ENCODE measurements at regions not wholly inside any gene's neighbourhood (a gene's known extent, or its start where the extent isn't known, plus 50 kb on each side); places are given as distances from the start of the nearest gene placed in this dataset.
A peak's percentile ranks its signal among the peaks of the same experiment; 100 is the strongest.
"Not testable (repeated sequence)": the region's sequence is repeated elsewhere in the genome, so short reads cannot be mapped to it uniquely, and the experiment has no call there.

- Histone ChIP-seq H3F3A (ENCODE audit: insufficient read depth) (peaks cover 12% of the 10 kb centered on the region), H3K36me3 (ENCODE audit: low read depth) (no peaks in the 10 kb centered on the region), H3K4me1 (ENCODE audit: insufficient read depth) (peaks cover 20% of the 10 kb centered on the region), H4K20me1 (ENCODE audit: insufficient read depth) (no peaks in the 10 kb centered on the region), H3K9me3 (ENCODE audit: low read depth) (no peaks in the 10 kb centered on the region), H3K79me2 (ENCODE audit: insufficient read depth) (no peaks in the 10 kb centered on the region), H3K27ac (peak overlapping the region; percentile 32), H3K27me3 (replicated peaks; ENCODE audit: insufficient read depth) (no peaks in the 10 kb centered on the region), H3K9me2 (ENCODE audit: insufficient read depth) (no peaks in the 10 kb centered on the region), H3K4me3 (no peak overlapping the region), H2AFZ (peak overlapping the region; percentile 41), H3K4me2 (ENCODE audit: unreplicated experiment) (peak overlapping the region; percentile 55), H3K9ac (no peak overlapping the region)
- 0 to 2% methylated on average over 2 of the region's 2 CpGs for WGBS, 2 experiments (ENCODE audit: low coverage in 1 of 2, low lambda C conversion rate in 2 of 2, missing lambda C conversion rate in 2 of 2)
- in situ Hi-C loops (cut with MboI), result no loop called here
- TF ChIP-seq EZH2phosphoT487 (IDR thresholded peaks at IDR 0.05; ENCODE audit: insufficient read depth, low read depth), result no peak
- no peak for TF ChIP-seq EZH2 (IDR thresholded peaks at IDR 0.05; ENCODE audit: insufficient read depth, poor library complexity, severe bottlenecking)
- DNase-seq, result peak; percentile 68
These were observed 136.7 kb downstream of the MMUT start for GRCh38 chr6:49326347-49326746.

GRCh38 chr6:49325891-49326290, 137.2 kb downstream of the MMUT start:
- no peak overlapping the region for H3K9ac ChIP-seq
- in situ Hi-C loops (cut with MboI), result no loop called here
- H3K9me3 ChIP-seq (ENCODE audit: low read depth), result no peaks in the 10 kb centered on the region
- no peaks in the 10 kb centered on the region for H3K27me3 ChIP-seq (replicated peaks; ENCODE audit: insufficient read depth)
- H3K36me3 ChIP-seq (ENCODE audit: low read depth), result no peaks in the 10 kb centered on the region
- peaks cover 20% of the 10 kb centered on the region for H3K4me1 ChIP-seq (ENCODE audit: insufficient read depth)
- peak overlapping the region; percentile 32 for H3K27ac ChIP-seq
- peak overlapping the region; percentile 41 for H2AFZ ChIP-seq
- 77 to 85% methylated on average over 1 of the region's 1 CpG for WGBS, 2 experiments (ENCODE audit: low coverage in 1 of 2, low lambda C conversion rate in 2 of 2, missing lambda C conversion rate in 2 of 2)
- DNase-seq, result peak; percentile 11
- H4K20me1 ChIP-seq (ENCODE audit: insufficient read depth), result no peaks in the 10 kb centered on the region
- TF ChIP-seq EZH2 (IDR thresholded peaks at IDR 0.05; ENCODE audit: insufficient read depth, poor library complexity, severe bottlenecking) (no peak), EZH2phosphoT487 (IDR thresholded peaks at IDR 0.05; ENCODE audit: insufficient read depth, low read depth) (no peak)
- no peak overlapping the region for H3K4me3 ChIP-seq
- H3K79me2 ChIP-seq (ENCODE audit: insufficient read depth), result no peaks in the 10 kb centered on the region
- peaks cover 12% of the 10 kb centered on the region for H3F3A ChIP-seq (ENCODE audit: insufficient read depth)
- H3K4me2 ChIP-seq (ENCODE audit: unreplicated experiment), result peak overlapping the region; percentile 55
- no peaks in the 10 kb centered on the region for H3K9me2 ChIP-seq (ENCODE audit: insufficient read depth)

GRCh38 chr6:49322861-49323260, 140.2 kb downstream of the MMUT start:
- peaks cover 12% of the 10 kb centered on the region for H3F3A ChIP-seq (ENCODE audit: insufficient read depth)
- in situ Hi-C loops (cut with MboI), result no loop called here
- H3K4me3 ChIP-seq, result no peak overlapping the region
- H3K79me2 ChIP-seq (ENCODE audit: insufficient read depth), result no peaks in the 10 kb centered on the region
- no peak overlapping the region for H3K27ac ChIP-seq
- TF ChIP-seq EZH2 (IDR thresholded peaks at IDR 0.05; ENCODE audit: insufficient read depth, poor library complexity, severe bottlenecking) (no peak), EZH2phosphoT487 (IDR thresholded peaks at IDR 0.05; ENCODE audit: insufficient read depth, low read depth) (no peak)
- H3K9me3 ChIP-seq (ENCODE audit: low read depth), result no peaks in the 10 kb centered on the region
- no peaks in the 10 kb centered on the region for H3K9me2 ChIP-seq (ENCODE audit: insufficient read depth)
- H3K4me2 ChIP-seq (ENCODE audit: unreplicated experiment), result no peak overlapping the region
- no peak overlapping the region for H3K9ac ChIP-seq
- 22 to 45% methylated on average over 1 of the region's 1 CpG for WGBS, 2 experiments (ENCODE audit: low coverage in 1 of 2, low lambda C conversion rate in 2 of 2, missing lambda C conversion rate in 2 of 2)
- H3K27me3 ChIP-seq (replicated peaks; ENCODE audit: insufficient read depth), result no peaks in the 10 kb centered on the region
- peak overlapping the region; percentile 15; the same call in 1 of the 2 replicates for H2AFZ ChIP-seq
- H3K36me3 ChIP-seq (ENCODE audit: low read depth), result no peaks in the 10 kb centered on the region
- DNase-seq, result no peak
- H3K4me1 ChIP-seq (ENCODE audit: insufficient read depth), result peaks cover 20% of the 10 kb centered on the region
- H4K20me1 ChIP-seq (ENCODE audit: insufficient read depth), result no peaks in the 10 kb centered on the region

GRCh38 chr6:49321561-49322072, 141.4 kb downstream of the MMUT start:
- no peak for TF ChIP-seq EZH2 (IDR thresholded peaks at IDR 0.05; ENCODE audit: insufficient read depth, poor library complexity, severe bottlenecking)
- no peaks in the 10 kb centered on the region for H3K9me2 ChIP-seq (ENCODE audit: insufficient read depth)
- peaks cover 11% of the 10 kb centered on the region for H3K4me1 ChIP-seq (ENCODE audit: insufficient read depth)
- H3K27me3 ChIP-seq (replicated peaks; ENCODE audit: insufficient read depth), result no peaks in the 10 kb centered on the region
- in situ Hi-C loops (cut with MboI), result no loop called here
- WGBS, 2 experiments (ENCODE audit: low coverage in 1 of 2, low lambda C conversion rate in 2 of 2, missing lambda C conversion rate in 2 of 2), result 75 to 86% methylated on average over 2 of the region's 2 CpGs
- peaks cover 8% of the 10 kb centered on the region for H3F3A ChIP-seq (ENCODE audit: insufficient read depth)
- H2AFZ ChIP-seq, result no peak overlapping the region
- no peak overlapping the region for H3K4me2 ChIP-seq (ENCODE audit: unreplicated experiment)
- H3K9ac ChIP-seq, result no peak overlapping the region
- H3K36me3 ChIP-seq (ENCODE audit: low read depth), result no peaks in the 10 kb centered on the region
- H3K4me3 ChIP-seq, result no peak overlapping the region
- no peaks in the 10 kb centered on the region for H3K9me3 ChIP-seq (ENCODE audit: low read depth)
- no peak overlapping the region for H3K27ac ChIP-seq
- DNase-seq, result no peak
- no peaks in the 10 kb centered on the region for H3K79me2 ChIP-seq (ENCODE audit: insufficient read depth)
- no peaks in the 10 kb centered on the region for H4K20me1 ChIP-seq (ENCODE audit: insufficient read depth)

GRCh38 chr6:49305010-49305409, 158.0 kb downstream of the MMUT start:
- no peaks in the 10 kb centered on the region for H3K4me1 ChIP-seq (ENCODE audit: insufficient read depth)
- no peak overlapping the region for H2AFZ ChIP-seq
- no peaks in the 10 kb centered on the region for H3K27me3 ChIP-seq (replicated peaks; ENCODE audit: insufficient read depth)
- no peak overlapping the region for H3K27ac ChIP-seq
- H3K4me3 ChIP-seq, result no peak overlapping the region
- 35 to 42% methylated on average over 1 of the region's 1 CpG for WGBS, 2 experiments (ENCODE audit: low coverage in 1 of 2, low lambda C conversion rate in 2 of 2, missing lambda C conversion rate in 2 of 2)
- no peaks in the 10 kb centered on the region for H3K36me3 ChIP-seq (ENCODE audit: low read depth)
- no peak for DNase-seq
- no peaks in the 10 kb centered on the region for H3K9me3 ChIP-seq (ENCODE audit: low read depth)
- TF ChIP-seq EZH2 (IDR thresholded peaks at IDR 0.05; ENCODE audit: insufficient read depth, poor library complexity, severe bottlenecking) (no peak), EZH2phosphoT487 (IDR thresholded peaks at IDR 0.05; ENCODE audit: insufficient read depth, low read depth) (no peak)
- H4K20me1 ChIP-seq (ENCODE audit: insufficient read depth), result no peaks in the 10 kb centered on the region
- H3K9me2 ChIP-seq (ENCODE audit: insufficient read depth), result no peaks in the 10 kb centered on the region
- H3F3A ChIP-seq (ENCODE audit: insufficient read depth), result no peaks in the 10 kb centered on the region
- no peak overlapping the region for H3K4me2 ChIP-seq (ENCODE audit: unreplicated experiment)
- no peaks in the 10 kb centered on the region for H3K79me2 ChIP-seq (ENCODE audit: insufficient read depth)
- in situ Hi-C loops (cut with MboI), result no loop called here
- no peak overlapping the region for H3K9ac ChIP-seq

- H3K4me3 ChIP-seq; H3K9me3 ChIP-seq (ENCODE audit: low read depth); H3K27me3 ChIP-seq (replicated peaks; ENCODE audit: insufficient read depth); H3K9ac ChIP-seq; H3K27ac ChIP-seq; H3K36me3 ChIP-seq (ENCODE audit: low read depth); H3K9me2 ChIP-seq (ENCODE audit: insufficient read depth); H2AFZ ChIP-seq; H3K79me2 ChIP-seq (ENCODE audit: insufficient read depth); H3K4me1 ChIP-seq (ENCODE audit: insufficient read depth); H3F3A ChIP-seq (ENCODE audit: insufficient read depth); H3K4me2 ChIP-seq (ENCODE audit: unreplicated experiment); H4K20me1 ChIP-seq (ENCODE audit: insufficient read depth); in situ Hi-C loops (cut with MboI); DNase-seq: not testable (repeated sequence)
- WGBS, 2 experiments (ENCODE audit: low coverage in 1 of 2, low lambda C conversion rate in 2 of 2, missing lambda C conversion rate in 2 of 2), result 11 to 45% methylated on average over 1 of the region's 1 CpG
These were observed 158.7 kb downstream of the MMUT start for GRCh38 chr6:49304393-49304792.

Measured in GM23248 (cell line).